Fibroblast of the conjunctiva (primary cell): ENCODE measurements at regions not wholly inside any gene's neighbourhood (a gene's known extent, or its start where the extent isn't known, plus 50 kb on each side); places are given as distances from the start of the nearest gene placed in this dataset.
"Not testable (repeated sequence)": the region's sequence is repeated elsewhere in the genome, so short reads cannot be mapped to it uniquely, and the experiment has no call there.

Experiments used
- DNase-seq: peaks from one replicate; pipeline ENCODE4 v3.0.0-alpha.2; 2010; ENCODE audit warnings: low read depth

GRCh38 chr1:80533093-80533492, 1267.6 kb upstream of the ADGRL2 start:
- no peak for DNase-seq

- no peak for DNase-seq
Measured at GRCh38 chr1:80531182-80531581, 1269.6 kb upstream of the ADGRL2 start.

GRCh38 chr1:80529546-80529945, 1271.2 kb upstream of the ADGRL2 start:
- DNase-seq, result no peak

- DNase-seq, result no peak
Measured at GRCh38 chr1:80523861-80524260, 1276.9 kb upstream of the ADGRL2 start.

GRCh38 chr1:80523071-80523470, 1277.7 kb upstream of the ADGRL2 start:
- not testable (repeated sequence) for DNase-seq

- no peak for DNase-seq
Measured at GRCh38 chr1:80520949-80521348, 1279.8 kb upstream of the ADGRL2 start.

GRCh38 chr1:80517062-80517461, 1283.7 kb upstream of the ADGRL2 start:
- no peak for DNase-seq

GRCh38 chr1:80509965-80510522, 1290.7 kb upstream of the ADGRL2 start:
- no peak for DNase-seq

- DNase-seq, result no peak
Measured at GRCh38 chr1:80506216-80506615, 1294.5 kb upstream of the ADGRL2 start.

- no peak for DNase-seq
Measured at GRCh38 chr1:80498673-80499072, 1302.1 kb upstream of the ADGRL2 start.

- no peak for DNase-seq
Measured at GRCh38 chr1:80495806-80496205, 1304.9 kb upstream of the ADGRL2 start.

- DNase-seq, result no peak
Measured at GRCh38 chr1:80472145-80472544, 1328.6 kb upstream of the ADGRL2 start.

- DNase-seq, result no peak
Measured at GRCh38 chr1:80468356-80468755, 1332.4 kb upstream of the ADGRL2 start.

- DNase-seq, result no peak
Measured at GRCh38 chr1:80462006-80462405, 1338.7 kb upstream of the ADGRL2 start.

- no peak for DNase-seq
Measured at GRCh38 chr1:80457409-80457808, 1343.3 kb upstream of the ADGRL2 start.

GRCh38 chr1:80453775-80454174, 1347.0 kb upstream of the ADGRL2 start:
- DNase-seq, result no peak

- no peak for DNase-seq
Measured at GRCh38 chr1:80450711-80451110, 1350.0 kb upstream of the ADGRL2 start.

- DNase-seq, result peak; percentile 12
Measured at GRCh38 chr1:80448081-80448480, 1352.7 kb upstream of the ADGRL2 start.

- DNase-seq, result no peak
Measured at GRCh38 chr1:80447526-80447925, 1353.2 kb upstream of the ADGRL2 start.

- no peak for DNase-seq
Measured at GRCh38 chr1:80445033-80445432, 1355.7 kb upstream of the ADGRL2 start.

- DNase-seq, result no peak
Measured at GRCh38 chr1:80444171-80444570, 1356.6 kb upstream of the ADGRL2 start.

- DNase-seq, result no peak
Measured at GRCh38 chr1:80441664-80442063, 1359.1 kb upstream of the ADGRL2 start.

GRCh38 chr1:80436851-80437250, 1363.9 kb upstream of the ADGRL2 start:
- DNase-seq, result peak; percentile 30

GRCh38 chr1:80427881-80428280, 1372.9 kb upstream of the ADGRL2 start:
- DNase-seq, result peak; percentile 5

- no peak for DNase-seq
Measured at GRCh38 chr1:80424249-80424648, 1376.5 kb upstream of the ADGRL2 start.
